Fibroblast of mammary gland (primary cell): ENCODE measurements at regions not wholly inside any gene's neighbourhood (a gene's known extent, or its start where the extent isn't known, plus 50 kb on each side); places are given as distances from the start of the nearest gene placed in this dataset.

Experiments used
- DNase-seq: peaks from one replicate; pipeline ENCODE4 v3.0.0-alpha.2; 2010; ENCODE audit warnings: low read depth
- H3K4me3 ChIP-seq: 2 replicates; pipeline ENCODE4 v1.5.1; 2011; ENCODE audit warnings: low read depth, mild to moderate bottlenecking, low read length, moderate library complexity; ENCODE audit not compliant: control insufficient read depth
- CTCF ChIP-seq: conservative IDR thresholded peaks from 2 replicates; pipeline ENCODE4 v1.5.1; 2011; ENCODE audit warnings: low read depth, low read length, inconsistent platforms; ENCODE audit not compliant: control insufficient read depth, insufficient read depth

GRCh38 chr1:188050250-188050649 is 1221.5 kb downstream of the PLA2G4A start:
- no peak for TF ChIP-seq CTCF
- H3K4me3 ChIP-seq, result no peak overlapping the region
- no peak for DNase-seq

- TF ChIP-seq CTCF, result no peak
- H3K4me3 ChIP-seq, result no peak overlapping the region
- no peak for DNase-seq
These were observed 1227.3 kb downstream of the PLA2G4A start for GRCh38 chr1:188056011-188056410.

- no peak for DNase-seq
- H3K4me3 ChIP-seq, result no peak overlapping the region
- TF ChIP-seq CTCF, result no peak
These were observed 1230.1 kb downstream of the PLA2G4A start for GRCh38 chr1:188058801-188059200.

- DNase-seq, result no peak
- TF ChIP-seq CTCF, result no peak
- no peak overlapping the region for H3K4me3 ChIP-seq
These were observed 1233.1 kb downstream of the PLA2G4A start for GRCh38 chr1:188061881-188062280.

- H3K4me3 ChIP-seq, result no peak overlapping the region
- no peak for DNase-seq
- TF ChIP-seq CTCF, result no peak
These were observed 1233.7 kb downstream of the PLA2G4A start for GRCh38 chr1:188062456-188062855.

GRCh38 chr1:188065917-188066316 is 1237.2 kb downstream of the PLA2G4A start:
- no peak overlapping the region for H3K4me3 ChIP-seq
- DNase-seq, result no peak
- no peak for TF ChIP-seq CTCF

- TF ChIP-seq CTCF, result no peak
- H3K4me3 ChIP-seq, result no peak overlapping the region
- DNase-seq, result no peak
These were observed 1242.1 kb downstream of the PLA2G4A start for GRCh38 chr1:188070848-188071247.
